SK-N-MC (cell line): ENCODE measurements at regions not wholly inside any gene's neighbourhood (a gene's known extent, or its start where the extent isn't known, plus 50 kb on each side); places are given as distances from the start of the nearest gene placed in this dataset.

ENCODE experiments used
- EZH2 ChIP-seq: fragments of 200-600 bp; sonication (generic); IDR thresholded peaks from one replicate; pipeline ENCODE4 v1.6.1; 2017; ENCODE audit warnings: antibody characterized with exemption
- FOXP2 ChIP-seq: optimal IDR thresholded peaks from 2 replicates; pipeline ENCODE3; 2011; ENCODE audit warnings: mild to moderate bottlenecking, moderate library complexity; ENCODE audit not compliant: insufficient read depth; ENCODE audit errors: extremely low read length, control extremely low read depth
- POLR2AphosphoS5 ChIP-seq: IDR thresholded peaks from 2 replicates; pipeline ENCODE4 v1.6.1; 2012; ENCODE audit warnings: mild to moderate bottlenecking, low read depth, low read length, borderline replicate concordance

DNA sequence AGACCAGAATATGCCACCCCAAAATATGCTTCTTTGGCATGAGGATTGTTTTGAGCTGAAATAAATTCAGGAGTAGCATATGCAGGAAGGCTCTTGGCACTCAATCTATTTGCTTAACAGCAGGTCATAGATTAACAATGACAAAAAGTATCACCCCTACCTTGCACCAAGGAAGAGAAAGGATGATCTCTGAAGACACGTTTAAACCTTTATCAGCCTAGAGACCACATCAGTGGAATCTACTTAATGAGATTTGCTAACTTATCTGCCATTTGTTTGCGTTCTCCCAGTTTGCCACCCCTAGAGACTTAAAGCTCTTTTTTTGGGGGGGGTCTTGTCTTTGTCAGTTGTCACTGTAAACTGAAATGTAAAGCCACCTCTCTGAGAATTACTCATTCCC, 1278.7 kb upstream of the USP15 start:
- TF ChIP-seq POLR2AphosphoS5 (no peak), EZH2 (no peak), FOXP2 (no peak)
